ENCODE measurements at regions not wholly inside any gene's neighbourhood (a gene's known extent, or its start where the extent isn't known, plus 50 kb on each side); places are given as distances from the start of the nearest gene placed in this dataset.

DNA sequence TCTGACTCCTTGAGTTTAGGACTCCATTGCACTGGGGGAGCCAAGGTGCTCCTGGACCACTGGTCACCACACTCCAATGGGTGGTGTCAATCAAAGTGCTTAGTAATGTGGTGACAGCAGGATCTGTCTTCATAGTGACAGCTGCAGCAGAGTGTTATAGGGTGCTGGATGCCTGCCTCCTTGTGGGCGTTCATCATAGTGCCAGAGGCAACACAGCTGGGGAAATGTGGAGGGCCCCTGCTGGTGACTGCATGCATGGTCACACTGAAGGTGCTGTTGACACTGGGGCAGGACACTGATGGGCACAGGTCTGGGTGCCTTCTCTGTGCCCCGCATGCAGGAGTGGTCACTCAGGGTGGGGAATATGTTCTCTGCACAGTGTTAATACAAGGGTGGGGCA lies 177.5 kb upstream of the CDH8 start:
- no peak overlapping the region for H3K4me3 ChIP-seq (ENCODE audit: low read depth, low read length)
- TF ChIP-seq, protein P1, sequence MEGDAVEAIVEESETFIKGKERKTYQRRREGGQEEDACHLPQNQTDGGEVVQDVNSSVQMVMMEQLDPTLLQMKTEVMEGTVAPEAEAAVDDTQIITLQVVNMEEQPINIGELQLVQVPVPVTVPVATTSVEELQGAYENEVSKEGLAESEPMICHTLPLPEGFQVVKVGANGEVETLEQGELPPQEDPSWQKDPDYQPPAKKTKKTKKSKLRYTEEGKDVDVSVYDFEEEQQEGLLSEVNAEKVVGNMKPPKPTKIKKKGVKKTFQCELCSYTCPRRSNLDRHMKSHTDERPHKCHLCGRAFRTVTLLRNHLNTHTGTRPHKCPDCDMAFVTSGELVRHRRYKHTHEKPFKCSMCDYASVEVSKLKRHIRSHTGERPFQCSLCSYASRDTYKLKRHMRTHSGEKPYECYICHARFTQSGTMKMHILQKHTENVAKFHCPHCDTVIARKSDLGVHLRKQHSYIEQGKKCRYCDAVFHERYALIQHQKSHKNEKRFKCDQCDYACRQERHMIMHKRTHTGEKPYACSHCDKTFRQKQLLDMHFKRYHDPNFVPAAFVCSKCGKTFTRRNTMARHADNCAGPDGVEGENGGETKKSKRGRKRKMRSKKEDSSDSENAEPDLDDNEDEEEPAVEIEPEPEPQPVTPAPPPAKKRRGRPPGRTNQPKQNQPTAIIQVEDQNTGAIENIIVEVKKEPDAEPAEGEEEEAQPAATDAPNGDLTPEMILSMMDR (IDR thresholded peaks at IDR 0.05; ENCODE audit: borderline replicate concordance, insufficient read depth, low read depth, low read length): peak; percentile 46

DNA sequence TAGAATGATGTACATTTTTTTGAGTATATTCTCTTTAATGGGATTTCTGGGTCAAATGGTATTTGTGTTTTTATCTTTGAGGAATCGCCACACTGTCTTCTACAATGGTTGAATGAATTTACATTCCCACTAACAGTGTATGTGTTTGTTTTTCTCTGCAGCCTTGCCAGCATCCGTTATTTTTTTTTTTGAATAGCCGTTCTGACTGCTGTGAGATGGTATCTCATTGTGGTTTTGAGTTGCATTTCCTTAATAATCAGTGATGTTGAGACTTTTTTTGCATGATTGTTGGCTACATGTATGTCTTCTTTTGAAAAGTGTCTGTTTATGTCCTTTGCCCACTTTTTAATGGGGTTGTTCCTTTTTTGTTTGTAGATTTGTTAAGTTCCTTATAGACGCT lies 172.7 kb upstream of the CDH8 start:
- no peak overlapping the region for H3K4me3 ChIP-seq (ENCODE audit: low read depth, low read length)
- TF ChIP-seq, protein P1 (IDR thresholded peaks at IDR 0.05; ENCODE audit: borderline replicate concordance, insufficient read depth, low read depth, low read length): no peak

DNA sequence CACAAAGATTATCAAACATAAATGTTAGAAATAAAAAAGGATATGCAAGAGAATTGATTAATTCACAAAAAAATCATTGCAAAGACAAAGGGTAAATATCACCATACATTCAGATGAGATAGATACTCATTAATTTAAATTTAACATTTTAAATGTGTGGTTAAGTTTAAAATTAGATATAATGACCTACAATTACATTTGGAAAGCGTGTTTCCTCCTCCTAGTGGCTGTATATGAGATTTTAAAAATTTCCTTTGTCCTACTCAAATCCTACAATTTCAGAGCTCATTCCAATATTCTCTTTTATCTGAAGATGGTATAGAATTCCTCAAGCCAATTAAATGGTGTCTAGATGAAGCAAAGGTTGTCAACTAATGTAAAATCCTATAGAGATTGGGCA lies 169.2 kb upstream of the CDH8 start:
- no peak overlapping the region for H3K4me3 ChIP-seq (ENCODE audit: low read depth, low read length)
- TF ChIP-seq, protein P1 (IDR thresholded peaks at IDR 0.05; ENCODE audit: borderline replicate concordance, insufficient read depth, low read depth, low read length): no peak

DNA sequence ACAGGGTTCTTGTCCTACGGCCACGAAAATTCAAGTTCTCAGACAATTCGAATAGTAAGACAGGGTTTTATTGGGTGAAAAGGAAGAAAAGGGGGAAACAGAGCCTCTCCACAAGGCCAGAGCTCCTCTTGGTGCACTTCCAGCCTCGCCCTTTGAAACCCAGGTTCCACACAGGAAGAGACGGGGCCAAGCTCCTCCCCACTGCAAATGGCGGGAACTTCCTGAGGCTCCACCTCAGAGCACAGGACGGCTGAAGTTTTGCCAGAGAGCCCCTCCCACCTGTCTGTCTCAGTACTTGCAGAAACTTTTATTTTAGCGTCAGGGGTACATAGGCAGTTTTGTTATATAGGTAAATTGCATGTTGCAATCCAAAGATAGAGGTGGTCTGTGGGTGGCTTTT lies 165.7 kb upstream of the CDH8 start:
- no peak overlapping the region for H3K4me3 ChIP-seq (ENCODE audit: low read depth, low read length)
- TF ChIP-seq, protein P1 (IDR thresholded peaks at IDR 0.05; ENCODE audit: borderline replicate concordance, insufficient read depth, low read depth, low read length): no peak

DNA sequence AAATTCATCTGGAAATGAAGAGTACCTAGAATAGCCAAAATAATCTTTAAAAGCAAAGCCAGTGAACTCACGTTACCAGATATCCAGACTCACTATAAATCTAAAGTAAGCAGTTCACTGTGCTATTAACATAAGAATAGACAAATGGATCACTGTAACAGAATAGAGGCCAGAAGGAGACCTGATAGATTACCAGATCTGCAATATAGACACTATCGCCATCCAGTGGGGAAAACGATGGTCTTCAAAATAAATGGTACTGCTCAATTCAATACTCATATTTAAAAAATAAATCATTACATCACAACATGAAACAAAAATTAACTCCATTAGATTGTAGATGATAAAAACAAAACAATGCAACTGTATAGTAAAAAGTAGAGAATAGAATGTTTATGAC lies 158.6 kb upstream of the CDH8 start:
- TF ChIP-seq, protein P1 (IDR thresholded peaks at IDR 0.05; ENCODE audit: borderline replicate concordance, insufficient read depth, low read depth, low read length): no peak
- no peak overlapping the region for H3K4me3 ChIP-seq (ENCODE audit: low read depth, low read length)

DNA sequence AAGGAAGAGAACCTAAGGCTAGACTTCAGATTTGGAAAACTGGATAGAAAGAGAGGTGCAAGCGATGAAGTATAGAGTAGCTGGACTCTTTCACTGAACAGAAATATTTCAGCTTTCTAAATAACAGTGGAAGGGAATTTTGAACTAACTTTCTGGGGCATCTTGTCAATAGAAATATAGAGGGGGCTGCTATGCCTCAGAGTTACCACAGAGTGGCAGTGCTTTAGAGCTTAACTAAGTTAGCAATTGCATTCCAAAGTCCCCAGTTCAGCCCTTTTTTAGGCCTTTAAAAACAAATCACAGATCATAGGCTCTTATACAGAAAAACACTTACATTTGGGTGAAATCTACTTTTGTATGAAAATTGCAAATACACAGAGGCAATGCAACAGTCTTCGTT lies 154.2 kb upstream of the CDH8 start:
- TF ChIP-seq, protein P1 (IDR thresholded peaks at IDR 0.05; ENCODE audit: borderline replicate concordance, insufficient read depth, low read depth, low read length): peak; percentile 33; the same call in 1 of the 2 replicates
- no peak overlapping the region for H3K4me3 ChIP-seq (ENCODE audit: low read depth, low read length)

DNA sequence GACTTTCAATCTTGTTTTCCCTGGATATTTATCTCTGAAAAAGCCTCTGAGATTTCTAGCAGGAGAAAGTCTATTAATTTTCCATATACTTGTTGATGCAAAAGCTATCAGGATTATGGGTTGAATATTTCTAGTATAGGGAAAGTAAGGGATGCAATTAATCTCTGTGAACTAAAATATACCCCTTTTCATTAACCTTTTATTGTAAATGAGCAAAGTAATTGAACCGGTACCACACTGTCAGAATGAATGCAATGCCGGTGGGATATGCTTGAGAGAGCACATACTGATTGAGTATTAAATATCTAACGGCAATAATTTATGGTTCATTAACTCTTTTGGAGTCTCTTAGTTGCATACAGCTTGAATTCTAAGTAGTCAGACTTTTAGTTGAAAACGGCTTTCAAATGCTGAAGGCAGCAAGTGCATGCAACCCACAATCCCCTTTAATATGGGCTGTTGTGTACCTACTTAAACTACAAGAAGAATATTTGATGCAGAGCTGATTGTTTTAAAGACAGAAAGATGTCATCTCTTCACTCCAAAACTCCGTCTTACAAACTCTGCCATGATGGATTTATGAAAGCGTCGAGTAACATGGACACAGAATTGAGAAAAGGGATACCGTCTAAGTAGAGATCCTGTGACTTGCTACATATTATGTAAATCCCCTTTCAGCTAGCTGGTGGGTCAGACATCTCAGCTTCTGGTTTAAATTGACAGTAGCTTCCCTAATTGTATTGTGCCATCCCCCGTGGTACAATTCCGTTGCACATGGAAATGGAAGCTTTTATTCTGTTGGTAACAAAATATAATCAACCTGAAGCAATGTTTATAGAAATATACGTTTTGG lies 141.3 kb upstream of the CDH8 start:
- TF ChIP-seq, protein P1 (IDR thresholded peaks at IDR 0.05; ENCODE audit: borderline replicate concordance, insufficient read depth, low read depth, low read length): no peak
- no peak overlapping the region for H3K4me3 ChIP-seq (ENCODE audit: low read depth, low read length)

Data from GM12875 (cell line).